Heart left ventricle (tissue), 16 donors: ENCODE measurements at regions not wholly inside any gene's neighbourhood (a gene's known extent, or its start where the extent isn't known, plus 50 kb on each side); places are given as distances from the start of the nearest gene placed in this dataset.
A peak's percentile ranks its signal among the peaks of the same experiment; 100 is the strongest.

Experiments
- ATAC-seq, 4 donors: fragments of 200-7000 bp; cut with Tn5 transposase; one replicate each; pipeline ENCODE4 v1.9.1; 2020 to 2022; ENCODE audit warnings: moderate library complexity in 4 of 4, mild to moderate bottlenecking in 3 of 4, moderate number of reproducible peaks in 1 of 4
- DNase-seq, 5 donors: peaks; one replicate each; pipeline ENCODE4 v3.0.0-alpha.2; 2020
- H3K27ac ChIP-seq, 12 donors: fragments of 200-600 bp; sonication (generic) in 4 of 12; one replicate each; pipeline versions ENCODE4 v1.5.0 to v1.8.0; 2016 to 2022; ENCODE audit warnings: mild to moderate bottlenecking in 2 of 12
- H3K27me3 ChIP-seq, 9 donors: fragments of 200-600 bp; sonication (generic) in 2 of 9; one replicate each; pipeline versions ENCODE4 v1.5.1 to v1.8.0; 2016 to 2022; ENCODE audit warnings: mild to moderate bottlenecking in 3 of 9
- H3K36me3 ChIP-seq, 9 donors: fragments of 200-600 bp; sonication (generic) in 2 of 9; one replicate each; pipeline versions ENCODE4 v1.5.0 to v1.8.0; 2018 to 2022; ENCODE audit warnings: mild to moderate bottlenecking in 2 of 9
- H3K4me1 ChIP-seq, 12 donors: fragments of 200-600 bp; sonication (generic) in 4 of 12; one replicate each; pipeline versions ENCODE4 v1.5.0 to v1.8.0; 2016 to 2022; ENCODE audit warnings: mild to moderate bottlenecking in 3 of 12
- H3K4me3 ChIP-seq, 12 donors: fragments of 200-600 bp; sonication (generic) in 4 of 12; one replicate each; pipeline versions ENCODE4 v1.5.0 to v1.8.0; 2017 to 2022; ENCODE audit warnings: mild to moderate bottlenecking in 9 of 12, moderate library complexity in 4 of 12
- H3K9me3 ChIP-seq, 12 donors: fragments of 200-600 bp; sonication (generic) in 4 of 12; one replicate each; pipeline versions ENCODE4 v1.5.0 to v1.8.0; 2016 to 2022; ENCODE audit warnings: mild to moderate bottlenecking in 1 of 12
- POLR2A ChIP-seq, 2 donors: fragments of 450-650 bp; IDR thresholded peaks; one replicate each; pipeline ENCODE4 v1.6.1; 2017; ENCODE audit warnings: antibody characterized with exemption in 2 of 2, mild to moderate bottlenecking in 2 of 2, moderate library complexity in 2 of 2
- WGBS, 4 donors: extraction: QIAGEN DNeasy Blood & Tissue Kit in 2 of 4; methylation state at CpG; one replicate each; pipeline versions ENCODE4 v1.1.5 to v1.1.7; 2013 to 2018; 5-methylcytosine and 5-hydroxymethylcytosine counted together
- intact Hi-C, 10 donors: fragments of 100-400 bp; cut with DNase I; formaldehyde crosslinking; loops; one replicate each; pipeline versions ENCODE4 v1.11.1 to v1.14.2; 2022
- TF ChIP-seq, protein P1 (sequence below), 12 donors: fragments of 200-600 bp; sonication (generic) in 4 of 12; IDR thresholded peaks; one replicate each; pipeline versions ENCODE4 v1.5.0 to v1.8.0; 2018 to 2022; ENCODE audit warnings: antibody characterized with exemption in 12 of 12, mild to moderate bottlenecking in 5 of 12
- donor health status: ischemic (EF 13 %, LVEDD 7.1; RV severe dilation, severe dysfunction).
- donor health status: healthy with polysubstance abuse.
- donor health status: DM: no; HTN: yes; CAD: no.
- donor health status: DM: no; HTN: no; CAD: no.
- donor health status: ischemic (EF 25% LVEDD 6.9; RV normal size, moderate dysfunction).
- donor health status: ischemic (EF 25% LVEDD 5.7; RV mildly dilated, moderate dysfunction).
- donor health status: healthy.
- donor health status: DM: yes; HTN: yes; CAD: no.
- donor health status: ischemic (EF 35%, LVEDD 5.7; RV mildly dilated, moderate dysfunction).
- donor health status: nonischemic (EF 11% LVEDD 7.7; RV severe dilation, severe dysfunction).
- donor health status: DM: yes; HTN: yes; CAD: no.
- donor health status: PGD.
- donor health status: ischemic (EF 29% LVEDD 5.4; RV normal size, mild dysfunction).
- donor health status: nonischemic (EF 23%, LVEDD 6.1; RV moderate dilation, normal function).

DNA sequence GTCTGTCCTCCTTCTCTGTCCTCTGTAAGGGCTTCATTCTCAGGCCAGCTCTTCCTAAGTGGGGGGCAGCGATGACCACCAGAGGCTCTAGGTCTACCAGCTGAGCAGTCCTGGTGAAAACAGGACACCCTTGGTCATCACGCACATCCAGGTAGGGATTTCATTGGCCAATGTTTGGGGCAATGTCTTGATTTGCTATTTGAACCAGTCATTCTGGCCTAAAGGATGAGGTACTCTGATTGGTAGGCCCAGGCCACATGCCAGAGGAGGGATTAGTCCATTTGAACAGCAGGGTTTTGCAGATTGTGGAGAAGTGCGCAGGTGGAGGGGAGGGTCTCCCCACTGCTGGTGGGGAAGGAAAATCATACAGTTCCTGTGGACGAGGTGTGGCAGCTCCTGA lies 57.3 kb downstream of the PLXNA1 start:
- Histone ChIP-seq H3K36me3 (no peaks in the 10 kb centered on the region), H3K4me1 (peaks cover 0 to 13% (median 0%) of the 10 kb centered on the region in 12 donors), H3K4me3 (no peak overlapping the region), H3K27me3 (peaks cover 0 to 4% (median 0%) of the 10 kb centered on the region in 9 donors), H3K27ac (no peak overlapping the region), H3K9me3 (no peaks in the 10 kb centered on the region)
- WGBS, 4 donors: 65 to 85% (median 76%) methylated on average over 3 to 4 of the region's 4 CpGs
- intact Hi-C loops: no loop called here
- ATAC-seq (no peak), DNase-seq (peak in 1 of 5 donors; percentile 10)
- TF ChIP-seq, protein P1, sequence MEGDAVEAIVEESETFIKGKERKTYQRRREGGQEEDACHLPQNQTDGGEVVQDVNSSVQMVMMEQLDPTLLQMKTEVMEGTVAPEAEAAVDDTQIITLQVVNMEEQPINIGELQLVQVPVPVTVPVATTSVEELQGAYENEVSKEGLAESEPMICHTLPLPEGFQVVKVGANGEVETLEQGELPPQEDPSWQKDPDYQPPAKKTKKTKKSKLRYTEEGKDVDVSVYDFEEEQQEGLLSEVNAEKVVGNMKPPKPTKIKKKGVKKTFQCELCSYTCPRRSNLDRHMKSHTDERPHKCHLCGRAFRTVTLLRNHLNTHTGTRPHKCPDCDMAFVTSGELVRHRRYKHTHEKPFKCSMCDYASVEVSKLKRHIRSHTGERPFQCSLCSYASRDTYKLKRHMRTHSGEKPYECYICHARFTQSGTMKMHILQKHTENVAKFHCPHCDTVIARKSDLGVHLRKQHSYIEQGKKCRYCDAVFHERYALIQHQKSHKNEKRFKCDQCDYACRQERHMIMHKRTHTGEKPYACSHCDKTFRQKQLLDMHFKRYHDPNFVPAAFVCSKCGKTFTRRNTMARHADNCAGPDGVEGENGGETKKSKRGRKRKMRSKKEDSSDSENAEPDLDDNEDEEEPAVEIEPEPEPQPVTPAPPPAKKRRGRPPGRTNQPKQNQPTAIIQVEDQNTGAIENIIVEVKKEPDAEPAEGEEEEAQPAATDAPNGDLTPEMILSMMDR (IDR thresholded peaks at IDR 0.05): no peak
- TF ChIP-seq POLR2A (IDR thresholded peaks at IDR 0.05): no peak

DNA sequence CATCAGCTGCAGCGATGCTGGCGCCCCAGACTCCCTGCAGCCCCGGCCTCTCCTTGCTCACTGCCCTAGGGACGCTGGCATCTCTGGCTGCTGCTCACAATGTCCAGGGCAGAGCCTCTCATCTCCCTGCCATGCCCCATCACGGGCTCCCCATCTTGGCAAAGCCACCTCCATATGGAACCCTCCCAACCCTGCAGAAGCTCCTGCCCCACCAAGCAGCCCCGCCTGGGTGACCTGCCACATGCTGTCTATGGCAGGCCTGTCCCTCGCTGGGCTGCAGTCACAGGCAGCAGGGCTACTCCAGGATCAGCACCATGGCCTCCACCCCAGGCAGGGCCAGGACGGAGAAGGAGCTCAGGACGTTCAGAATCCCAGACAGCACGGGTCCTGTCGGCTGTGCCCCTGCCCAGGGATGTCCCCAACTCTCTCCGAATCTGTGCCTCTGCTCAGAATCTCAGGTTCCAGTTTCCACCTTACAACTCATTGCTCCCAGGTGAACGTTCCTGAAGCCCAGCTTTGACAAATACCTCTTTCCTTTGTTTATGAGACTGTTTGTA lies 58.4 kb downstream of the PLXNA1 start:
- no peaks in the 10 kb centered on the region for H3K36me3 ChIP-seq
- ATAC-seq: no peak
- TF ChIP-seq, protein P1 (IDR thresholded peaks at IDR 0.05): no peak
- TF ChIP-seq POLR2A (IDR thresholded peaks at IDR 0.05): no peak
- peaks cover 0 to 13% (median 0%) of the 10 kb centered on the region in 12 donors for H3K4me1 ChIP-seq
- intact Hi-C loops: no loop called here
- no peak overlapping the region for H3K27ac ChIP-seq
- peaks cover 0 to 4% (median 0%) of the 10 kb centered on the region in 9 donors for H3K27me3 ChIP-seq
- H3K4me3 ChIP-seq: no peak overlapping the region
- peak in 2 of 5 donors; percentile 15 to 32 for DNase-seq
- WGBS, 4 donors: 81 to 87% (median 83%) methylated on average over 13 of the region's 13 CpGs
- H3K9me3 ChIP-seq: no peaks in the 10 kb centered on the region

GRCh38 chr3:127041933-127042332 lies 59.0 kb downstream of the PLXNA1 start:
- intact Hi-C loops: no loop called here
- WGBS, 4 donors: 81 to 91% (median 88%) methylated on average over 8 of the region's 8 CpGs
- H3K27me3 ChIP-seq: peaks cover 0 to 4% (median 0%) of the 10 kb centered on the region in 9 donors
- DNase-seq (peak in 1 of 5 donors; percentile 45), ATAC-seq (no peak)
- no peak overlapping the region for H3K27ac ChIP-seq
- H3K9me3 ChIP-seq: no peaks in the 10 kb centered on the region
- no peak overlapping the region for H3K4me3 ChIP-seq
- no peak for TF ChIP-seq POLR2A (IDR thresholded peaks at IDR 0.05)
- TF ChIP-seq, protein P1 (IDR thresholded peaks at IDR 0.05): no peak
- H3K4me1 ChIP-seq: peaks cover 0 to 13% (median 0%) of the 10 kb centered on the region in 12 donors
- no peaks in the 10 kb centered on the region for H3K36me3 ChIP-seq

GRCh38 chr3:127042634-127043033 lies 59.7 kb downstream of the PLXNA1 start:
- peak in 2 of 5 donors; percentile 21 to 57 for DNase-seq
- H3K27ac ChIP-seq: no peak overlapping the region
- H3K4me1 ChIP-seq: peaks cover 0 to 13% (median 0%) of the 10 kb centered on the region in 12 donors

More at GRCh38 chr3:127042634-127043033, 59.7 kb downstream of the PLXNA1 start:
- no peaks in the 10 kb centered on the region for H3K9me3 ChIP-seq
- intact Hi-C loops: no loop called here
- 72 to 88% (median 85%) methylated on average over 11 to 12 of the region's 12 CpGs for WGBS, 4 donors
- H3K27me3 ChIP-seq: peaks cover 0 to 4% (median 0%) of the 10 kb centered on the region in 9 donors
- TF ChIP-seq POLR2A (IDR thresholded peaks at IDR 0.05): no peak
- TF ChIP-seq, protein P1 (IDR thresholded peaks at IDR 0.05): no peak
- H3K36me3 ChIP-seq: no peaks in the 10 kb centered on the region
- H3K4me3 ChIP-seq: no peak overlapping the region
- no peak for ATAC-seq
